Activated T-cell treated with anti-CD3 and anti-CD28 coated beads, Interleukin-2, amount 50 U/mL, for 24 hours (primary cell): ENCODE measurements at regions not wholly inside any gene's neighbourhood (a gene's known extent, or its start where the extent isn't known, plus 50 kb on each side); places are given as distances from the start of the nearest gene placed in this dataset.

Source experiments
- DNase-seq: peaks from one replicate; pipeline ENCODE4 v3.0.0-alpha.2; 2020
- H3K27ac Mint-ChIP-seq: 2 replicates; pipeline ENCODE4 v1.8.0; 2020; ENCODE audit warnings: mild to moderate bottlenecking, mixed read lengths
- H3K27me3 Mint-ChIP-seq: 2 replicates; pipeline ENCODE4 v1.8.0; 2020; ENCODE audit warnings: mixed read lengths
- H3K36me3 Mint-ChIP-seq: 2 replicates; pipeline ENCODE4 v1.8.0; 2020; ENCODE audit warnings: low read depth, mixed read lengths
- H3K4me1 Mint-ChIP-seq: 2 replicates; pipeline ENCODE4 v1.8.0; 2020; ENCODE audit warnings: low read depth, mixed read lengths
- H3K4me3 Mint-ChIP-seq: 2 replicates; pipeline ENCODE4 v1.8.0; 2020; ENCODE audit warnings: mild to moderate bottlenecking, moderate library complexity, mixed read lengths
- H3K9me3 Mint-ChIP-seq: 2 replicates; pipeline ENCODE4 v1.8.0; 2020; ENCODE audit warnings: mixed read lengths

DNA sequence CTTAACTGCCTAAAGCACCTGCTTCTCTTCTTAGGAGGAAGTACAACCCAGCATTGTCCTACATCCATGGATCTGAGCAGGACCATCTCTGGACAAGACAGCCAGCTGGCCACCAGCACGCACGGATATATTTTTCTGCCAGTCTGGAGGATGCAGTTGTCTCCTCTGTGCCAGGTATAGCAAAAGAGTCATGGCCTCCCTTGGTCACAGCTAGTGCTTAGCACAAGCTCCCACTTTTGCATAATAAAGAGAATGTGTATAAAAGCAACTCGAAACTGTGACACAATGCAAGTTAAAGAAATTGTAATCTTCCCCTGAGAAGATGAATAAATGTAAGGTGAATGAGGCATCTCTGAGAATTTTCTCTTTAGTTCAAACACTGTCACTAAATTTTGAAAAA lies 267.8 kb upstream of the MANEA start:
- no peak overlapping the region for H3K27ac Mint-ChIP-seq
- no peaks in the 10 kb centered on the region for H3K36me3 Mint-ChIP-seq
- DNase-seq, result no peak
- no peaks in the 10 kb centered on the region for H3K9me3 Mint-ChIP-seq
- H3K27me3 Mint-ChIP-seq, result no peaks in the 10 kb centered on the region
- no peak overlapping the region for H3K4me3 Mint-ChIP-seq
- no peaks in the 10 kb centered on the region for H3K4me1 Mint-ChIP-seq

DNA sequence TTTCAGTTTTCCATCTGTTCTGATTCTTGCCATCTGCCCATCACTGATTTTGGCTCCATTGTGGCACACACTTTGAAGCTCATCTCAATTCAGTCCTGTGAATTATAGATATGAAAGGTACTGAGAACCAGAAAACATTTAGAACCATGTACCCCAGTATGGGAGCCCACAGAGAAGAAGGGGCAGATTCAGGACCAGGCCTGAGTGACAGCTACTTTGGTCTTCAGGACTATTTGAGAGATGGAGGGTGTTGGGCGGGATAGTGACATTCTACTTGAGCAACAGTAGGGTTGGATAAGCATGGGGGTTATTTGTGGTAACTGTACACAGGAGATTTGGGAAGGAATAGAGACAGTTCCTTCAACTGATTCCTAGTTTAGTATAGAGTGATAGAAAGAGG lies 259.2 kb upstream of the MANEA start:
- DNase-seq, result no peak
- H3K4me3 Mint-ChIP-seq, result no peak overlapping the region
- no peaks in the 10 kb centered on the region for H3K27me3 Mint-ChIP-seq
- H3K9me3 Mint-ChIP-seq, result no peaks in the 10 kb centered on the region
- H3K27ac Mint-ChIP-seq, result no peak overlapping the region
- no peaks in the 10 kb centered on the region for H3K36me3 Mint-ChIP-seq
- no peaks in the 10 kb centered on the region for H3K4me1 Mint-ChIP-seq

DNA sequence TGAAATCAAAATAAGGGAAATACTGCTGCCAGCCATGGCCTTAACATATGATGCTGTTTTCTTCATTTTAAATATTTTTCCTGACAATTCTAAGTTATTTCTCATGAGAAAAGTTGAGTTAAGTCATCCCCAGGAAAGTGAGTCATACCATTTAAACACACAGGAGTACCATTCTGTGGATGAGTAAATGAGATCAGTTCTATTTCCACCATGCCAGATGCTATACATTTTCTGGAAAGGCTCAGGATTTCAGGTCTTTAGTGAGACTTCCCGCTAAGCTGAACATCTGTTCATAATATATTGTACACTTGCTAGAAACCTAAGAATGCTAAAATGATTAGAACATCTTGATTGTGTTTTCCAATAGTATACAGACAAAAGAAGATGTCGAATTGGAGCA lies 256.2 kb upstream of the MANEA start:
- Mint-ChIP-seq H3K27ac (no peak overlapping the region), H3K36me3 (no peaks in the 10 kb centered on the region), H3K27me3 (no peaks in the 10 kb centered on the region), H3K9me3 (peaks cover 6% of the 10 kb centered on the region), H3K4me1 (no peaks in the 10 kb centered on the region), H3K4me3 (no peak overlapping the region)
- no peak for DNase-seq

DNA sequence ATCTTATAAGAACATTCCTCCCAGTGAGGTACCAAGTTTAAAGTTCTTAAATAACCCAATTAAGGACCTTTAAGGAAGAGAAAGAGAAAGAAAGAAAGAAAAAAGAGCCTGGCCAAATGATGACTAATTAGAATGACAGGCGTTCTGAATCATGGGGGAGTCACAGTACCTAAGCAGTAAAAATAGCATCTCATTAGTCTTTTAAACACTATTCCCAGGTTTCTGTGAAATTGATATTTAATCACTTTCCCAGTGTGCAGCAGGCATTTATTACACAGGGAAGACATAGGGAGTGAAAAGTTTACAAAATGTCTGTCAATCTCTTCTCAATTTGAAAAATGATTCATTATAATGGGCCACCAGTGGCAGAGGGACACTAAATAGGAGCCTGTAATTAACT lies 251.4 kb upstream of the MANEA start:
- no peaks in the 10 kb centered on the region for H3K4me1 Mint-ChIP-seq
- peaks cover 8% of the 10 kb centered on the region for H3K9me3 Mint-ChIP-seq
- no peaks in the 10 kb centered on the region for H3K36me3 Mint-ChIP-seq
- no peaks in the 10 kb centered on the region for H3K27me3 Mint-ChIP-seq
- DNase-seq, result no peak
- H3K27ac Mint-ChIP-seq, result no peak overlapping the region
- H3K4me3 Mint-ChIP-seq, result no peak overlapping the region

DNA sequence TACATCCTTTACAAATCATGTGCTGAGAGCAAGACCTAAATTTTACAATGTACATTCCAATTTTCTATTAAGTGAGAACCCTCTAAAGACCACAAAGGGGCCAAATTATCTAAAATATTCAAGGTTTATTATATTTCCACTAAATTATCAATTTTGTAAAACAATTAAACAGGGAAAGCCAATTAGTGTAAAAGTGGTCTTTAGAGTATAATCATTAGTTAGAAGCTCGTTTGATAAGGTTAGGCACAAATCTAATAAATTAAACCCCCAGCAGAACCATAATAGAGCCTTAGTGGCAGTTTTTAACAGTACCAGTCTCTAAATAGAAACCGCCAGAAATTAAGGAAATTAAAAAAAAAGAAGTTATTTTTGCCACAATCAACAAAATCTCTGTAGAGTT lies 249.1 kb upstream of the MANEA start:
- no peak for DNase-seq
- Mint-ChIP-seq H3K9me3 (peaks cover 8% of the 10 kb centered on the region), H3K27ac (no peak overlapping the region), H3K4me3 (no peak overlapping the region), H3K4me1 (no peaks in the 10 kb centered on the region), H3K36me3 (no peaks in the 10 kb centered on the region), H3K27me3 (no peaks in the 10 kb centered on the region)

DNA sequence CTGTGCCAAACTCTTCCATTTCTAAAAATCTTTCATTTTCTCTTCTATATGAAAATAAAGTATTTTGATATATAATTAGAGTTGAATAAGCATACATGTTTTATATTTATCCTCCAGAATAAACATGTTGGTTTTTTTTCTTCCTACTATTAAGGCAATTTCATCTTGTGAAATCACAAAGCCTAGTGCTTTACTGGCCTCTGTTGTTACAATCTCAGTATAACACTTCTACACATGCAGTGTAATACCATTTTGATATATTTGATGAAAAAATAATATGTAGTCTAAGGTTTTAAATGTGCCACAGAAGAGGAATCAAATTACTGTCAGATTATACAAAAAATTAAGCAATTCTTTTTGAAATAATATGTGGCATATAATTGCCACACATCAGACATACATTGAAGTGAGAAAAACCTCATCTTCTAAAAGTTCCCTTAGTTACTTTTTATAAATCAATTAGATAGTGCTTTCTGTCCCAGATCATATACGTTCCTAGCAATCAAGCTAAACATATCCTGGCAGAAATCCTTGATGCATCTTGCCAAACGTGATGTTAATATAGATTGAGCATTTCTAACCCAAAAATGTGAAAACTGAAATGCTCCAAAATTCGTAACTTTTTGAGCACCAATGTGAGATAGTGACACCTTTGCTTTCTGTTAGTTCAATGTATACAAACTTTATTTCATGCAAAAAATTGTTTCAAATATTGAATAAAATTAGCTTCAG lies 225.1 kb upstream of the MANEA start:
- H3K4me3 Mint-ChIP-seq, result no peak overlapping the region
- DNase-seq, result no peak
- no peaks in the 10 kb centered on the region for H3K9me3 Mint-ChIP-seq
- H3K4me1 Mint-ChIP-seq, result no peaks in the 10 kb centered on the region
- no peaks in the 10 kb centered on the region for H3K27me3 Mint-ChIP-seq
- H3K36me3 Mint-ChIP-seq, result no peaks in the 10 kb centered on the region
- no peak overlapping the region for H3K27ac Mint-ChIP-seq

DNA sequence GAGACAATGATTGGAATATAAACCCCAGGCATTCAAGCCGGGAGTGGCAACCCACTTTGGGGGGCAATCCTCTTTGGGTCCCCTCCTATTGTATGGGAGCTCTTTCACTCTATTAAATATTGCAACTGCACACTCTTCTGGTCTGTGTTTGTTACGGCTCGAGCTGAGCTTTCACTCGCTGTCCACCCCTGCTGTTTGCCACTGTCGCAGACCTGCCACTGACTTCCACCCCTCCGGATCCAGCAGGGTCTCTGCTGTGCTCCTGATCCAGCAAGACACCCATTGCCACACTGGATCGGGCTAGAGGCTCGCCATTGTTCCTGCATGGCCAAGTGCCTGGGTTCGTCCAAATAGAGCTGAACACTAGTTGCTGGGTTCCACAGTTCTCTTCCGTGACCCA lies 222.8 kb upstream of the MANEA start:
- Mint-ChIP-seq H3K27ac (no peak overlapping the region), H3K27me3 (no peaks in the 10 kb centered on the region), H3K9me3 (no peaks in the 10 kb centered on the region), H3K36me3 (no peaks in the 10 kb centered on the region), H3K4me3 (no peak overlapping the region), H3K4me1 (no peaks in the 10 kb centered on the region)
- no peak for DNase-seq

DNA sequence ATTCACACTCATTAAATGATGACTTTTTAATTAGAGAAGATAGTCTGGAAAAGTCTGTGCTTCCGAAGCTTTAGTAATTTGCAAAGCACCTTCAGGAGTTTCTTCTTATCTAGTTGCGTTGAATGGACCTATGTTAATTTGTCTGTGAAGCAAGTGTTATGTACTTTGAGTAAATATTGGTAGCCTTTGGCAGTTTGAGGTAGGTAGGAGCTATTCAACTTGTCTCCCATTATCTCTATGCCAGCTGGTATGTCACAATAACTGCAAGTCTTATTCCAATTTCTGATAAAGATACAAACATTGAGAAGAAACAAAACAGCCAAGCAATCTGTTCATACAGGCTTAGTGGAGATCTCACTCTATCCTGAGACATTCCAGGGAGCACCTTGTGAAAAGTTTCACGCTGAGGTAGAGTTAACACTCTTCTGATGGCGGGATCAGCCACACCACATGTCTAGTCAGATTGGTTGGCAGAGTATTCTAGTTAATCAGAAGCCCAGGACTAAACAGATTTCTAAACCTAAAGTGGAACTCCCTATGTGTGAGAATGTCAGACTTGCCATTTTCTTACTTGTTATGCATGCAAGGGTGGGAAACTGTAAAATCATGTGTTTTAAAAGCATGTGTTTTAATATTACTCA lies 219.8 kb upstream of the MANEA start:
- H3K36me3 Mint-ChIP-seq, result no peaks in the 10 kb centered on the region
- DNase-seq, result no peak
- no peak overlapping the region for H3K4me3 Mint-ChIP-seq
- H3K27ac Mint-ChIP-seq, result no peak overlapping the region
- no peaks in the 10 kb centered on the region for H3K9me3 Mint-ChIP-seq
- H3K4me1 Mint-ChIP-seq, result no peaks in the 10 kb centered on the region
- H3K27me3 Mint-ChIP-seq, result no peaks in the 10 kb centered on the region

DNA sequence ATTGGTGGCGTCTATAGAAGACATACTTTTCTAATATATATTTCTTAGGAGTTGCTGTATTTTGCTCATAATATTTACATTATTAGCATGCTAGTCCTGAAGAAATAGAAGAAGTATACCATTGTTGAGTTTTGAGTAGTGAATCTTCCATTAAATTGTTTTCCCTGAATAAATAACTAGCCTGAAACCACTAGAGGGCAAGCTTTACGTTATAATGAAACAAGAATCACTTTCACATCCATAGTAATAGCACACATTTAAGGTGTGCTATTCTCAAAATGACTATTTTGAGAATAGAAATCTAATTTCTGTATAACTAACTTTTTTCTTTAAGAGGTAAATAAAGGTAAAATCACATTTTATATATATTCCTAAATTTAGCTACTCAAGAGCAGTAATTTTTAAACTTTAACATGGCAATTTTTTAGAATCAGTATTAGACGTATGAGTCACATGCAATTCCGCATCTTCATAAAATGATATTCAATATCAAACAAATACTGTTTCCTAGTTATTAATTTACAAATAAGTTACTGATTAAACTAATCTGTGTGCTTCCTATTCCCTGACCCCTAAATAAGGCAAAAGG lies 213.2 kb upstream of the MANEA start:
- Mint-ChIP-seq H3K36me3 (no peaks in the 10 kb centered on the region), H3K27ac (no peak overlapping the region)

DNA sequence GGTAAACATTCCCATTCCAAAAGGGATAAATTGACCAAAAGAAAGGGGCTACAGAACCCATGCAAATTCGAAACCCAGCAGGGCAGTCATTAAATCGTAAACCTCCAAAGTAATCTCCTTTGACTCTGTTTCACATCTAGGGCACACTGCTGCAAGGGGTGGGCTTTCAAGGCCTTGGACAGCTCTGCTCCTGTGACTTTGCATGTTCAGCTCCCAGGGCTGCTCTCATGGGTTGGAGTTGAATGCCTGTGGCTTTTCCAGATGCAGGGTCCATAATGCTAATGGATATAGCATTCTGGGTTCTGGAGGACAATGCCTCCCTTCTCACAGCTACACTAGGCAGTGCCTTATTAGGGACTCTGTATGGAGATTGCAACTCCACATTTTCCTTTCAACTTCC lies 211.9 kb upstream of the MANEA start:
- Mint-ChIP-seq H3K4me1 (no peaks in the 10 kb centered on the region), H3K27me3 (no peaks in the 10 kb centered on the region), H3K9me3 (no peaks in the 10 kb centered on the region), H3K27ac (no peak overlapping the region), H3K36me3 (no peaks in the 10 kb centered on the region), H3K4me3 (no peak overlapping the region)
- DNase-seq, result no peak

More for the DNA sequence above, 213.2 kb upstream of the MANEA start:
- no peaks in the 10 kb centered on the region for H3K27me3 Mint-ChIP-seq
- H3K9me3 Mint-ChIP-seq, result no peaks in the 10 kb centered on the region
- no peak overlapping the region for H3K4me3 Mint-ChIP-seq
- DNase-seq, result no peak
- H3K4me1 Mint-ChIP-seq, result no peaks in the 10 kb centered on the region

DNA sequence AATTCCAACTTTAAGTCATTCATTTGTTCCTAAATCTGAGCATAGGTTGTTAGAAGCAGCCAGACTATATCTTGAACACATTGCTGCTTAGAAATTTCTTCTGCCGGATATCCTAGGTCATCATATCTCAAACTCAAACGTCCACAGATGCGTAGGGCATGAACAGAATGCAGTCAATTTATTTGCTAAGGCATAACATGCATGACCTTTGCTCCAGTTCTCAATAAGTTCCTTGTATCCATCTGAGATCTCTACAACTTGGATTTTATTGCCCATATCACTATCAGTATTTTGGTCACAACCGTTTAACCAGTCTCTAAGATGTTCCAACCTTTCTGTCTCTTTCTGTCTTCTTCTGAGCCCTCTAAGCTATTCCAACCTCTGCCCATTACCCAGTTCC lies 210.9 kb upstream of the MANEA start:
- no peaks in the 10 kb centered on the region for H3K36me3 Mint-ChIP-seq
- H3K9me3 Mint-ChIP-seq, result no peaks in the 10 kb centered on the region
- no peaks in the 10 kb centered on the region for H3K4me1 Mint-ChIP-seq
- no peak overlapping the region for H3K4me3 Mint-ChIP-seq
- no peak for DNase-seq
- H3K27ac Mint-ChIP-seq, result no peak overlapping the region
- H3K27me3 Mint-ChIP-seq, result no peaks in the 10 kb centered on the region

DNA sequence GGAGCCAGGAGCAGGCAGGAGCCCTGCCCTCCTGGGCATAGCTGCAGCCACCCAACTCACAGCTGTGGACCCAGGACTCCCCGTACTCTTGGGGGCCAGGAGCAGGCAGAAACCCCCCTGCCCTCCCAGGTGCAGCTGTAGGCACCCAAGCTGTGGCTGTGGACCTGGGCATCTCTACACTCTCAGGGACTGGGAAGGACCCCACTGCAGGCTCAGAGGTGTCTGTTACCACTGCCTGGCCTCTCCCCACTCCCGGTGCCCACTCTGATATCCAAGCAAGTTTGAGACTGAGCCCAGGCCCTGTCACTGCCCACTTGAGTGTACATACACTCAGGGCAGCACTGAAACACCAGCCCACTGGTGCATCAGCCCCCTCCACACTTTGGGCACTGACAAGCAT lies 193.5 kb upstream of the MANEA start:
- peaks cover 5% of the 10 kb centered on the region for H3K9me3 Mint-ChIP-seq
- no peak for DNase-seq
- H3K4me1 Mint-ChIP-seq, result no peaks in the 10 kb centered on the region
- H3K27me3 Mint-ChIP-seq, result no peaks in the 10 kb centered on the region
- H3K36me3 Mint-ChIP-seq, result no peaks in the 10 kb centered on the region
- no peak overlapping the region for H3K4me3 Mint-ChIP-seq
- H3K27ac Mint-ChIP-seq, result no peak overlapping the region

DNA sequence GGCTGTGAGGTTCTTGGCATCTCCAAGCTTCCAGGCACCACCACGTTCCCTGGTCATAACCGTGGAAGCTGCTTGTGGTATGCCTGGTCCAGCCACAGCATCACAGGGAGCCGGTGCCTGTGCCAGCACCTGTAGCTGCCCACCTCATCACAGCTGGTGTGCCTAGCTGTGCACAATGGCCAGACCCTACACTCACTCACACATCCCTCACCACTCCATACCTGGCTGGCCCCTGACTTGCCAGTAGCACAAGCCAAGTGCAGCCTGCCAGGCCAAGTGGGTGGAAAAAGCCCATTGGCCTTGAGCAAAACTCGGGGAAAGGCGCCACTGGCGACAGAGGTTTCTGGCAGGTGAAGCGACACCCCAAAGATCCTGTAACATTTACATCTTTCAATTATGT lies 192.3 kb upstream of the MANEA start:
- DNase-seq, result no peak
- Mint-ChIP-seq H3K9me3 (peaks cover 5% of the 10 kb centered on the region), H3K4me3 (no peak overlapping the region), H3K27me3 (no peaks in the 10 kb centered on the region), H3K27ac (no peak overlapping the region), H3K4me1 (no peaks in the 10 kb centered on the region), H3K36me3 (no peaks in the 10 kb centered on the region)

DNA sequence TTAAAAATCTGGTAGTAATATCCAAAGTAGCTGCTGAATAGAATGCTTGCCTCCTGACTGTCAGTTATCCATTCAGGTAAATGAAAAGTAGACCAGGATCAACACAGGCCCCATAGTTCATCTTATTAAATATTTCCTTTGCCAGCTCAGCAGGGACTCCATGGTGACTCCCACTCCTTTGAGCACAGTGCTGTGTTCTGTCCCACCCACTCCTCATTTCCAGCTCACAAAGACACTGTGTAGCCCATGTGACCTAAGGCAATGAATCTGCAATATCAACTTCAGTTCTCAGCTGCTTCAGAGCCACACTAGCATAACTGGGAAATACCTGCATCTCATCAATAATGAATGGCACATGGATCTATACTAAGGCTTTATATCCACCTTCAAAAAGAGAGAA lies 189.5 kb upstream of the MANEA start:
- DNase-seq, result no peak
- H3K27ac Mint-ChIP-seq, result no peak overlapping the region
- H3K36me3 Mint-ChIP-seq, result no peaks in the 10 kb centered on the region
- H3K27me3 Mint-ChIP-seq, result no peaks in the 10 kb centered on the region
- H3K4me1 Mint-ChIP-seq, result no peaks in the 10 kb centered on the region
- no peaks in the 10 kb centered on the region for H3K9me3 Mint-ChIP-seq
- no peak overlapping the region for H3K4me3 Mint-ChIP-seq

DNA sequence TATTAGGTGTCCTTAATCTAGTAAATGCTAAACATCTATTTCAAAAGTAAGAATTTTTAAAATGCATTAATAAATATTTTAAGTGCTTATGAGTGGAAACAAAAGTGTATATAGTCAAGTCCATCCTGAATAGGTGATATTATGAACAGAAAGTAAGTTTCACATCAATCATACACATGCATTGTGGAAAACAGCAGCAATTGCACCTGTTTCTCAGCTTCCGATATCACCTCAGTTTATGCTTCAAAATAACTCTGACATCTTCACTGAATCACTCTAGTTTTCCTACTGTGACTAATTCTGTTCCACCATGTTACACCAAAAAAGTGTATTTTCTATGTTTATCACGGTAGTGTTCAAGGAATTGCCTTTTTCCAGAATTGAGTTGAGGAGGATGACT lies 172.6 kb upstream of the MANEA start:
- Mint-ChIP-seq H3K36me3 (no peaks in the 10 kb centered on the region), H3K9me3 (peaks cover under 1% of the 10 kb centered on the region), H3K27me3 (no peaks in the 10 kb centered on the region), H3K4me3 (no peak overlapping the region), H3K4me1 (no peaks in the 10 kb centered on the region), H3K27ac (no peak overlapping the region)
- no peak for DNase-seq
